Prostate gland (tissue), 2 donors: ENCODE measurements at regions not wholly inside any gene's neighbourhood (a gene's known extent, or its start where the extent isn't known, plus 50 kb on each side); places are given as distances from the start of the nearest gene placed in this dataset.

Experiments
- DNase-seq: peaks from one replicate; pipeline ENCODE4 v3.0.0-alpha.2; 2019; ENCODE audit warnings: low spot score
- H3K27ac ChIP-seq, 2 donors: fragments of 200-600 bp; sonication (generic); 2 replicates each; pipeline ENCODE4 v1.5.1; 2017 to 2019
- H3K27me3 ChIP-seq: fragments of 200-600 bp; sonication (generic); replicated peaks from 2 replicates; pipeline ENCODE4 v1.5.1; 2019; ENCODE audit not compliant: insufficient read depth
- H3K36me3 ChIP-seq, 2 donors: fragments of 200-600 bp; sonication (generic); 1 replicate in 1 of 2; 2 replicates in 1 of 2; pipeline versions ENCODE4 v1.5.1 to v1.8.1; 2017 to 2019
- H3K4me1 ChIP-seq: fragments of 200-600 bp; sonication (generic); replicated peaks from 2 replicates; pipeline ENCODE4 v1.5.1; 2019
- H3K4me3 ChIP-seq, 2 donors: fragments of 200-600 bp; sonication (generic); 2 replicates each; pipeline ENCODE4 v1.5.1; 2017 to 2019
- H3K9me3 ChIP-seq: fragments of 200-600 bp; sonication (generic); 2 replicates; pipeline ENCODE4 v1.5.1; 2017
- CTCF ChIP-seq, 4 experiments: fragments of 200-600 bp in 2 of 4; fragments of 450-650 bp in 2 of 4; sonication (generic) in 2 of 4; IDR thresholded peaks; 1 replicate in 3 of 4; 2 replicates in 1 of 4; pipeline ENCODE4 v1.5.1; 2016 to 2019; ENCODE audit warnings: antibody characterized with exemption in 4 of 4, mild to moderate bottlenecking in 2 of 4, moderate library complexity in 2 of 4
- POLR2A ChIP-seq: fragments of 450-650 bp; IDR thresholded peaks from one replicate; pipeline ENCODE4 v1.6.1; 2016; ENCODE audit warnings: antibody characterized with exemption, mild to moderate bottlenecking
- POLR2AphosphoS5 ChIP-seq: sonication (generic); formaldehyde crosslinking; IDR thresholded peaks from one replicate; pipeline ENCODE4 v1.6.1; 2017; ENCODE audit warnings: antibody characterized with exemption
- WGBS: methylation state at CpG from one replicate; pipeline ENCODE4 v1.1.5; 2018; 5-methylcytosine and 5-hydroxymethylcytosine counted together
- intact Hi-C: fragments of 100-400 bp; cut with DNase I; formaldehyde crosslinking; loops from one replicate; pipeline ENCODE4 v1.14.2; 2022

DNA sequence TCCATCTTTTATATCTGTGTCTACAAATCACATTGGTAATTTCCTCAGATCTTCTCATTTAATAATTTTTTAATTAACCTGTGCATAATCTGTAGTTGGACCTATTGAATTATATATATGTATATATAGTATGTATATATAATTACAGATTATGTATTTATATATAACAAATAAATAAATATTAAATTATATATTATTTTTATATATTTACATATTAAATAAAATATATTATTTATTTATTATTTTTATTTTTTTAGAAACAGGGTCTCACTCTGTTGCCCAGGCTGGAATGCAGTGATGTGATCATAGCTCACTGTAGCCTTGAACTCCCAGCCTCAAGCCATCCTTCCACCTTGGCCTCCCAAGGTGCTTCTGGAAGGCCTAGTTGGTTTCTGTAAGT lies 197.9 kb downstream of the FGF9 start:
- intact Hi-C loops, result no loop called here
- no peak for DNase-seq
- no peak overlapping the region for H3K4me3 ChIP-seq
- H3K36me3 ChIP-seq, result no peaks in the 10 kb centered on the region
- no peaks in the 10 kb centered on the region for H3K9me3 ChIP-seq
- H3K27me3 ChIP-seq, result no peaks in the 10 kb centered on the region
- no peak for TF ChIP-seq POLR2AphosphoS5
- no peak for TF ChIP-seq POLR2A
- TF ChIP-seq CTCF (IDR thresholded peaks at IDR 0.05), result no peak
- H3K27ac ChIP-seq, result no peak overlapping the region
- H3K4me1 ChIP-seq, result no peaks in the 10 kb centered on the region

DNA sequence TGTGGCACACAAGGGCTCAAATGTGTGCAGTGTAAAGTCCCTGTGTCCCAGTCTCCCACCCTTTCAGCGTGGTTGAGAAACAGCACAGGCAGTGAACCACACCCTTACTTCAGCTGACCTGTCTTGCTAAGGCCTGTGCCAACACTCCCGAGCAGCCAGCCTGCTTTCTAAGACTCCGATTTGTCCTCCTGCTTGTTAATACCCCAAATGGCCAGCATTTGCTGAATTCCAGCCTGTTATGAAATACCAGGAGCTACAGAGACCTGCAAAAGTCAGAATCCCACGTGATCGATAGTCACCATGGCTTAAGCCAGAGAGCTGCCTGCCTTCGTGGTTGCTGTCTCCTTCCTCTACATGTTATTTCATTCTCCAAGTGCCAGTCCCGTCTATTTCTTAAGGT lies 200.5 kb downstream of the FGF9 start:
- no peaks in the 10 kb centered on the region for H3K9me3 ChIP-seq
- no peak overlapping the region for H3K27ac ChIP-seq
- 90% methylated on average over 7 of the region's 7 CpGs for WGBS
- TF ChIP-seq POLR2AphosphoS5 (no peak), POLR2A (no peak), CTCF (IDR thresholded peaks at IDR 0.05) (no peak)
- no peak for DNase-seq
- intact Hi-C loops, result no loop called here
- H3K4me3 ChIP-seq, result no peak overlapping the region
- no peaks in the 10 kb centered on the region for H3K4me1 ChIP-seq
- no peaks in the 10 kb centered on the region for H3K27me3 ChIP-seq
- no peaks in the 10 kb centered on the region for H3K36me3 ChIP-seq

DNA sequence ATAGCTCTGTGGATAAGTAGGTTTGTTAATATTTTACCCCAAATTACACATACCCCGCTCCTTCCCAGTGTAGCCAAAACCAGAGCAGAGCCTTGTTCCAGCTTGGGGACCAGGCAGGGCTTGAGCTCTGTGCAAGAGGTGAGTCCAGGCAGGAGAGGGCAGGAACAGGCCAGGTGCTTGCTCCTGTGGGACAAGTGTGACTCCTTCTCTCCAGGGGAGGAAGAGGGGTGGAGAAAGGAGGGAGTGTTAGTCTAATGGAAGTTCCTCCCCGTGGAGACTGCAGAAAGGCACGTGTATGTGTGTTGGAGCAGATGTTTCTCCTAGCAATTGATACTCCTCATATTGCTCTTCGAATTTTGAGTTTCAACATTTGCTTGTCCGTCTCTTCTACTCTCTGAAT lies 201.0 kb downstream of the FGF9 start:
- Histone ChIP-seq H3K27me3 (no peaks in the 10 kb centered on the region), H3K36me3 (no peaks in the 10 kb centered on the region), H3K27ac (no peak overlapping the region), H3K4me3 (no peak overlapping the region), H3K4me1 (no peaks in the 10 kb centered on the region), H3K9me3 (no peaks in the 10 kb centered on the region)
- TF ChIP-seq POLR2A, result no peak
- TF ChIP-seq CTCF (IDR thresholded peaks at IDR 0.05), result no peak
- no peak for DNase-seq
- intact Hi-C loops, result no loop called here
- WGBS, result 94% methylated on average over 5 of the region's 5 CpGs

GRCh38 chr13:21872795-21873194 lies 201.9 kb downstream of the FGF9 start:
- TF ChIP-seq POLR2AphosphoS5 (no peak), POLR2A (no peak), CTCF (IDR thresholded peaks at IDR 0.05) (no peak)
- Histone ChIP-seq H3K36me3 (no peaks in the 10 kb centered on the region), H3K4me1 (no peaks in the 10 kb centered on the region), H3K27me3 (no peaks in the 10 kb centered on the region), H3K27ac (no peak overlapping the region), H3K9me3 (no peaks in the 10 kb centered on the region), H3K4me3 (no peak overlapping the region)
- intact Hi-C loops, result no loop called here
- no peak for DNase-seq
- 80% methylated on average over 5 of the region's 5 CpGs for WGBS

GRCh38 chr13:21875116-21875515 lies 204.2 kb downstream of the FGF9 start:
- H3K27me3 ChIP-seq, result no peaks in the 10 kb centered on the region
- H3K4me1 ChIP-seq, result no peaks in the 10 kb centered on the region
- 70% methylated on average over 9 of the region's 9 CpGs for WGBS
- H3K4me3 ChIP-seq, result no peak overlapping the region
- no peak for TF ChIP-seq CTCF (IDR thresholded peaks at IDR 0.05)
- no peak for TF ChIP-seq POLR2A
- no peak for TF ChIP-seq POLR2AphosphoS5
- H3K9me3 ChIP-seq, result no peaks in the 10 kb centered on the region
- no peaks in the 10 kb centered on the region for H3K36me3 ChIP-seq
- DNase-seq, result no peak
- intact Hi-C loops, result no loop called here
- H3K27ac ChIP-seq, result no peak overlapping the region
